B cell (primary cell): ENCODE measurements at regions not wholly inside any gene's neighbourhood (a gene's known extent, or its start where the extent isn't known, plus 50 kb on each side); places are given as distances from the start of the nearest gene placed in this dataset.

ENCODE experiments used
- ATAC-seq: fragments of 200-7000 bp; cut with Tn5 transposase; one replicate; pipeline ENCODE4 v1.10.0; 2021; ENCODE audit warnings: low read depth, mild to moderate bottlenecking, moderate number of reproducible peaks, moderate library complexity
- CTCF ChIA-PET: fragments of 350-600 bp; sonication (Branson Sonifier 250); formaldehyde crosslinking; loops from one replicate; lab custom pipeline; 2021; ENCODE audit warnings: antibody characterized with exemption, inconsistent platforms; lab: Charles Lee
- POLR2A ChIA-PET: fragments of 350-600 bp; sonication (Branson Sonifier 250); formaldehyde crosslinking; loops from one replicate; lab custom pipeline; 2021; ENCODE audit warnings: antibody characterized with exemption; lab: Charles Lee
- DNase-seq: peaks from one replicate; pipeline ENCODE4 v3.0.0; 2013
- H2AFZ ChIP-seq: 2 replicates; pipeline ENCODE4 v1.6.1; 2012; ENCODE audit warnings: mild to moderate bottlenecking, low read depth, low read length; ENCODE audit not compliant: insufficient read depth, poor library complexity, severe bottlenecking
- H3K27ac ChIP-seq, 2 donors: 1 replicate in 1 of 2; 2 replicates in 1 of 2; pipeline ENCODE4 v1.5.1; 2012 to 2013; ENCODE audit warnings: low read length in 2 of 2, mild to moderate bottlenecking in 2 of 2, moderate library complexity in 1 of 2
- H3K27me3 ChIP-seq, 4 experiments: fragments of 200-600 bp in 1 of 4; sonication (generic) in 1 of 4; replicated peaks in 1 of 4; 1 replicate in 2 of 4; 2 replicates in 2 of 4; pipeline versions ENCODE4 v1.6.1 to v1.7.0; 2013 to 2016; ENCODE audit warnings: low read length in 3 of 4, mild to moderate bottlenecking in 2 of 4, mixed read lengths in 1 of 4, moderate library complexity in 1 of 4; ENCODE audit not compliant: insufficient read depth in 4 of 4, control insufficient read depth in 3 of 4; ENCODE audit errors: control extremely low read depth in 1 of 4
- H3K36me3 ChIP-seq, 2 experiments: replicated peaks in 1 of 2; 1 replicate in 1 of 2; 2 replicates in 1 of 2; pipeline versions ENCODE4 v1.6.1 to v1.7.1; 2013; ENCODE audit warnings: low read length in 1 of 2; ENCODE audit not compliant: insufficient read depth in 2 of 2, control insufficient read depth in 1 of 2; ENCODE audit errors: control extremely low read depth in 1 of 2, extremely low read depth in 1 of 2
- H3K4me1 ChIP-seq, 2 donors: fragments of 200-600 bp in 1 of 2; sonication (generic) in 1 of 2; 1 replicate in 1 of 2; 2 replicates in 1 of 2; pipeline versions ENCODE4 v1.5.1 to v1.6.1; 2013 to 2017; ENCODE audit warnings: low read length in 2 of 2; ENCODE audit not compliant: control insufficient read depth in 2 of 2, insufficient read depth in 2 of 2
- H3K4me2 ChIP-seq: replicated peaks from 2 replicates; pipeline ENCODE3; 2012; ENCODE audit warnings: mild to moderate bottlenecking, low read depth, low read length; ENCODE audit not compliant: poor library complexity, severe bottlenecking
- H3K4me3 ChIP-seq, 5 experiments: fragments of 200-600 bp in 1 of 5; sonication (generic) in 1 of 5; 1 replicate in 3 of 5; 2 replicates in 2 of 5; pipeline versions ENCODE4 v1.5.1 to v1.7.0; 2011 to 2016; ENCODE audit warnings: low read length in 4 of 5, mild to moderate bottlenecking in 4 of 5, low read depth in 2 of 5, control low read depth in 1 of 5, moderate library complexity in 1 of 5; ENCODE audit not compliant: insufficient read depth in 1 of 5; ENCODE audit errors: control extremely low read depth in 1 of 5, extremely low read depth in 1 of 5
- H3K79me2 ChIP-seq: fragments of 200-600 bp; sonication (generic); one replicate; pipeline ENCODE4 v1.6.0; 2016; ENCODE audit warnings: low read length; ENCODE audit not compliant: control insufficient read depth, insufficient read depth
- H3K9ac ChIP-seq: fragments of 200-600 bp; sonication (generic); 2 replicates; pipeline ENCODE4 v1.6.1; 2017; ENCODE audit warnings: mild to moderate bottlenecking, low read length, moderate library complexity
- H3K9me3 ChIP-seq, 3 donors: one replicate each; pipeline versions ENCODE4 v1.6.1 to v1.7.1; 2013; ENCODE audit warnings: low read length in 2 of 3; ENCODE audit not compliant: control insufficient read depth in 2 of 3, insufficient read depth in 1 of 3; ENCODE audit errors: control extremely low read depth in 1 of 3
- H4K20me1 ChIP-seq: 2 replicates; pipeline ENCODE4 v1.6.0; 2012; ENCODE audit warnings: mild to moderate bottlenecking, low read length; ENCODE audit not compliant: insufficient read depth, control insufficient read depth, poor library complexity, severe bottlenecking
- H3K27ac Mint-ChIP-seq: one replicate; pipeline ENCODE4 v1.8.0; 2021; ENCODE audit warnings: mixed read lengths
- H3K27me3 Mint-ChIP-seq: one replicate; pipeline ENCODE4 v1.8.0; 2021; ENCODE audit warnings: mixed read lengths
- H3K4me1 Mint-ChIP-seq: one replicate; pipeline ENCODE4 v1.8.0; 2021; ENCODE audit warnings: mixed read lengths
- H3K4me3 Mint-ChIP-seq: one replicate; pipeline ENCODE4 v1.8.0; 2021; ENCODE audit warnings: mixed read lengths
- H3K9me3 Mint-ChIP-seq: one replicate; pipeline ENCODE4 v1.8.0; 2022; ENCODE audit warnings: mixed read lengths; ENCODE audit not compliant: insufficient read depth
- EZH2 ChIP-seq: IDR thresholded peaks from 2 replicates; pipeline ENCODE4 v1.6.1; 2012; ENCODE audit warnings: borderline replicate concordance, low read depth, mild to moderate bottlenecking, moderate library complexity, low read length; ENCODE audit not compliant: insufficient read depth, poor library complexity, severe bottlenecking
- WGBS: methylation state at CpG from one replicate; pipeline ENCODE4 v1.1.5; 2013; ENCODE audit warnings: missing lambda C conversion rate; ENCODE audit not compliant: insufficient coverage; 5-methylcytosine and 5-hydroxymethylcytosine counted together
- intact Hi-C: fragments of 100-400 bp; cut with micrococcal nuclease; formaldehyde crosslinking; loops from one replicate; pipeline ENCODE4 v1.10.0; 2022
- TF ChIP-seq, protein P1 (sequence below): fragments of 200-600 bp; IDR thresholded peaks from one replicate; pipeline ENCODE4 v1.8.0; 2022; ENCODE audit warnings: antibody characterized with exemption, mild to moderate bottlenecking

DNA sequence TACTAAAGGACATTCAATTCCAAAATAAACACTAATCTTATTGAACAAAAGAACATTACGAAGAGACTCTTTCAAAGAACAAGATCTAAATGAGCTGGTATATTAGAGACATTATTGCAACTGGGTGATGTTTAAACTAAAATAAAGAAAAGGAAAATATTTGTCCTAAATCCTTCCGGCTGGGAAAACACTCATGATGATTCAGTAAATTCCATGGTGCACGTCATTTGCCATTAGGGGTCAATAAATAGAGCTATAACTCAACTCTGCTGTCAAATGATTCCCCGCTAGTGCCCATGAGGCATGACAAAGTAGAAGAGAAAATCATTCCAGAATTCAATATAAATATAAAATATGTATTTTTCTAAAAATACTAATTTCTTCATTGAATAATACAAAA is 565.5 kb upstream of the TUSC1 start:
- Mint-ChIP-seq H3K9me3 (peaks cover 2% of the 10 kb centered on the region), H3K4me3 (no peak overlapping the region), H3K4me1 (no peaks in the 10 kb centered on the region), H3K27ac (no peak overlapping the region), H3K27me3 (no peaks in the 10 kb centered on the region)
- Histone ChIP-seq H3K79me2 (no peaks in the 10 kb centered on the region), H3K4me2 (no peak overlapping the region), H3K36me3 (no peaks in the 10 kb centered on the region), H3K4me1 (no peaks in the 10 kb centered on the region), H3K27ac (no peak overlapping the region), H2AFZ (no peak overlapping the region), H4K20me1 (no peaks in the 10 kb centered on the region), H3K9me3 (no peaks in the 10 kb centered on the region), H3K9ac (no peak overlapping the region), H3K4me3 (no peak overlapping the region), H3K27me3 (no peaks in the 10 kb centered on the region)
- CTCF ChIA-PET = no interaction called here
- intact Hi-C loops = no loop called here
- no peak for DNase-seq
- POLR2A ChIA-PET = no interaction called here
- TF ChIP-seq EZH2 = no peak
- TF ChIP-seq, protein P1, sequence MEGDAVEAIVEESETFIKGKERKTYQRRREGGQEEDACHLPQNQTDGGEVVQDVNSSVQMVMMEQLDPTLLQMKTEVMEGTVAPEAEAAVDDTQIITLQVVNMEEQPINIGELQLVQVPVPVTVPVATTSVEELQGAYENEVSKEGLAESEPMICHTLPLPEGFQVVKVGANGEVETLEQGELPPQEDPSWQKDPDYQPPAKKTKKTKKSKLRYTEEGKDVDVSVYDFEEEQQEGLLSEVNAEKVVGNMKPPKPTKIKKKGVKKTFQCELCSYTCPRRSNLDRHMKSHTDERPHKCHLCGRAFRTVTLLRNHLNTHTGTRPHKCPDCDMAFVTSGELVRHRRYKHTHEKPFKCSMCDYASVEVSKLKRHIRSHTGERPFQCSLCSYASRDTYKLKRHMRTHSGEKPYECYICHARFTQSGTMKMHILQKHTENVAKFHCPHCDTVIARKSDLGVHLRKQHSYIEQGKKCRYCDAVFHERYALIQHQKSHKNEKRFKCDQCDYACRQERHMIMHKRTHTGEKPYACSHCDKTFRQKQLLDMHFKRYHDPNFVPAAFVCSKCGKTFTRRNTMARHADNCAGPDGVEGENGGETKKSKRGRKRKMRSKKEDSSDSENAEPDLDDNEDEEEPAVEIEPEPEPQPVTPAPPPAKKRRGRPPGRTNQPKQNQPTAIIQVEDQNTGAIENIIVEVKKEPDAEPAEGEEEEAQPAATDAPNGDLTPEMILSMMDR = no peak
- no peak for ATAC-seq
- WGBS = no CpG with 5 or more reads among the region's 4 CpGs

DNA sequence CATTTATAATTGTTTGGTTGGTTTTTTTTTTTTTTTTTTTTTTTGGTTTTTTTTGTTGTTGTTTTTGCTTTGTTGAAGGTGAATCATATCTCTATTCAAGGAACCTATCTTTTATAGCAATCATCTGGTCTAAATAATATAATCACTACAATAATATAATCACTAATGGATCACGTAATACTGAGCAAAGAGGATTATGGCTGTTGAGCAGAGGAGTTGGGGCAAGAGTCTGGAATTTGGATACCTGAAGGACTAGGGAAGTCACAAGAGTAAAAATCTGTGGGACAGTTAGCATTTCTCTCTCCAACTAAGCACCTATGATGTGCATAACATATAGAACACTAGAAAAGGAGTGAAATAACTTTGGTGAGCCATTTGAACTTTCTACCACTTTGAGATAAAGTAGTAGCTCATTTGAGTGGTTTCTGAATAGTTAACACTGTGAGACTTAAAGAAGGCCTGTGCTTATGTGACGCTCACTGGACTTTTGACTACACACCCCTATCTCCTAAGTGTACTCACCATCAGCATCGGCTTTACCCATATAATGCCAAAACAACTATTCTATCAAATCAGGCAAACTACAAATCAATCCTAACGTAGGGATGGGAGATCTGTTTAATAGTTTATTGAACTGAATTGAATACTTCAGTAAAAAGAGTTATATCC is 564.9 kb upstream of the TUSC1 start:
- Histone ChIP-seq H4K20me1 (no peaks in the 10 kb centered on the region), H3K4me2 (no peak overlapping the region), H3K9me3 (no peaks in the 10 kb centered on the region), H3K27ac (no peak overlapping the region), H3K36me3 (no peaks in the 10 kb centered on the region), H3K79me2 (no peaks in the 10 kb centered on the region), H3K4me3 (no peak overlapping the region), H2AFZ (no peak overlapping the region), H3K27me3 (no peaks in the 10 kb centered on the region), H3K9ac (no peak overlapping the region), H3K4me1 (no peaks in the 10 kb centered on the region)
- no peak for ATAC-seq
- POLR2A ChIA-PET = no interaction called here
- no peak overlapping the region for H3K27ac Mint-ChIP-seq
- WGBS = 100% methylated on average over 1 of the region's 4 CpGs
- TF ChIP-seq EZH2 = no peak
- TF ChIP-seq, protein P1 = no peak
- DNase-seq = no peak
- no peaks in the 10 kb centered on the region for H3K4me1 Mint-ChIP-seq
- CTCF ChIA-PET = no interaction called here
- no peaks in the 10 kb centered on the region for H3K9me3 Mint-ChIP-seq
- no peak overlapping the region for H3K4me3 Mint-ChIP-seq
- H3K27me3 Mint-ChIP-seq = no peaks in the 10 kb centered on the region
- intact Hi-C loops = no loop called here
